Nucleus accumbens (tissue), 56 donors: ENCODE measurements at regions not wholly inside any gene's neighbourhood (a gene's known extent, or its start where the extent isn't known, plus 50 kb on each side); places are given as distances from the start of the nearest gene placed in this dataset.
A peak's percentile ranks its signal among the peaks of the same experiment; 100 is the strongest.

Experiments used
- DNase-seq, 56 donors: peaks; one replicate each; lab custom pipeline; 2025; lab: John Stamatoyannopoulos, UW

DNA sequence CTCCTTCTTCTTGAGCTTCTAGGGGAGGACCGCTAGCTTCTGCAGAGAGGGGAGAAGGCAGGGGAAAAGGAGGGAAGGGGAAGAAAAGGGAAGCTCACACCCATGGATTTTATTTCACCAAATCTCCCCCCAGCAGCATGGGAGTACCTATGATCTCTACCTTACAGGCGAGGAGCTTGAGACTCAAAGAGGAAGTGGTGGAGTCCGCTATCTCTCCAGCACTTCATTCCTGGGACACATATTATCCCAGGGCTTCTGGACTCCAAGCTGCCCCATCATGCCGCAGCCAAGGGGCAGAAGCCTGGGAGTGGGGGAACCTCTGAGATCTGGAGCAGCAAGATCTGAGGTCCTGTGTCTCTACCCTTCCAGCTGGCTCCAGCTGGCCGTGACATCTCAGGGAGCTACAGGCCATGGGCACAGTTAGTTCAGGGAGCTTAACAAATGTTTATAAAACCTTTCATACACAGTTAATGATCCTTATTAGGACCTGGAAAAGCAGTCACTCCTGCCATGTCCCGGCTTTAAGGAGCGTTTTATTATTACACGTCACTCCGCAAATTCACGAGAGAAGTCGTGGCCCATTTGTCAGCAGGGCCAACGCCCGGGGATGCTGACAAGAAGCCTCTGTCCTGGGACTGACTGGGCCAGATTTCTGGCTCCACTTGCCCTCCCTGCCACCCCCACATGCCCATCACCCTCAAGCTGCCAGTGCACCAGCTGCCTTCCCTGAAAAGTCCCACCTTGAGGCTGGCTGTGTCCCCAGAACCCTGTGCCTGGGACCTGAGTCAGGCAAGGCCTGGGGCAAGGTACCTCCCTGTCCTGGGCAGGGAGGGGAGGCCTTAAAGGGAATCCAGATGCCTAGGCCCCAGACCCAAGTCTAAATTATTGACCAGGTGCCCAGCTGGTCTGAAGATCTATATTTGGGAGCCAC lies 132.1 kb upstream of the ZMIZ1 start:
- DNase-seq, result no peak

- DNase-seq, result no peak
Observed at GRCh38 chr10:78937393-78937792, 131.4 kb upstream of the ZMIZ1 start.

GRCh38 chr10:78937800-78938694 lies 130.7 kb upstream of the ZMIZ1 start:
- DNase-seq, result no peak

DNA sequence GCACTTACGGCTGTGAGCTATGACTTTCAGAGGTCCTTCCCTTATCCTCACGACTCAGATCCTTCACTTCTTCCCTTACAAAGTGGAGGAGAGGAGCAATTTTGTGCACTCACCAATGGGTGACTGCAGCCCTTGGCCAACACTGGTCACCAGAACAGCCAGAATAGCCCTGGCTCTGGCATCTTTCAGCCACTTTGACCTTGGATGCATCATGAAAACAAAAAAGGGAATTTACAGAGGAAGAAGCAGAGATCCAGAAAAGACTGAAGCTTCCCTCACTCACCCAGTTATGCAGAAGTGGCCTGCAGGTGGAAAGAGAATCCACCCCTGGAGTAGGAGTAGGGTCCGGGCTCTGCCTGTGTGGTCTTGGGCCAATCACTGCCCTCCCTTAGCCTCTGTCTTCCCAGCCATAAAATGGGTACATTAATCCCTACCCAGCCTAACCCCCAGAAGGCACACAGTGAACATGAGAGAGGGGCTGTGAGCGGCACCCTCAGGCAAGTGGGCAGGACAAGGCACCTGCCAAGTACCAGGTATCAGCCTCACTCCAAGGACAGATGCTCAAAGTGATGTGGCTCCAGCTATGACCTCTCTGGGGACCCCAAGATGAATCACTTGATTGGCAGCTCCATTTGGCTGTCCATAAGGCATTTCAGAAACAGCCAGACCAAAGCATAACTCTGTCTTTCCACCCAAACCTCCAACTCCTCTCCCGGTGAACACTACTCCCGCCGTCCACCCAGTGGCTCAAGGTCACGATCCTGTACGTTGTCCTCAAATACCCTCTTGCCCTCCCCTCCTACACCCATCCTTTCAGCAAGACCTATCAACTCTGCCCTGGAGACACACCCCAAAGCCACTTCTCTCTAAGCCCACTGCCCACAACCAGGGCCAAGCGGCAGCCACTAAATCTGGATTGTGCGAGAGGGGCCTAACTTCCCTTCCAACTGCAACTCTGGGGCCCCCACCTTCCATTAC lies 129.8 kb upstream of the ZMIZ1 start:
- no peak for DNase-seq

DNA sequence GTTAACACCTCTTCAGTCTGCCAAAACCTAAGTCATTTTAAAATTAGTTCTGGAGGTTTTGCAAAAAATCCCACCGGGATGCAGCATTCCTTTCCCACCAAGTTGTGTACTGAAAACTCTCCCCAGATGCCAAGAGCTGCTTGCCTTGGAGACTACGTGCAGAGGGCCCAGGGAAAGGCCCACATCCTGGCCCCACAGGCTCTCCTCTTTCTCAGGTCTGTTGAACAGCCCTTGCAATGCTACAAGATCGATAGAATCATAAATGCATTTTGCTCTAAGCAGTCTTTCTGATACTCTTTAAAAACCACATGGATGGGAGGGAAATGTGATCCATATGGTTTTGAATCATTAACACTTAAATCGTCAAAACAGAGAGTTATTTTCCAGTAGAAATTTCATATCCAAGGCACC lies 126.7 kb upstream of the ZMIZ1 start:
- DNase-seq, result no peak

DNA sequence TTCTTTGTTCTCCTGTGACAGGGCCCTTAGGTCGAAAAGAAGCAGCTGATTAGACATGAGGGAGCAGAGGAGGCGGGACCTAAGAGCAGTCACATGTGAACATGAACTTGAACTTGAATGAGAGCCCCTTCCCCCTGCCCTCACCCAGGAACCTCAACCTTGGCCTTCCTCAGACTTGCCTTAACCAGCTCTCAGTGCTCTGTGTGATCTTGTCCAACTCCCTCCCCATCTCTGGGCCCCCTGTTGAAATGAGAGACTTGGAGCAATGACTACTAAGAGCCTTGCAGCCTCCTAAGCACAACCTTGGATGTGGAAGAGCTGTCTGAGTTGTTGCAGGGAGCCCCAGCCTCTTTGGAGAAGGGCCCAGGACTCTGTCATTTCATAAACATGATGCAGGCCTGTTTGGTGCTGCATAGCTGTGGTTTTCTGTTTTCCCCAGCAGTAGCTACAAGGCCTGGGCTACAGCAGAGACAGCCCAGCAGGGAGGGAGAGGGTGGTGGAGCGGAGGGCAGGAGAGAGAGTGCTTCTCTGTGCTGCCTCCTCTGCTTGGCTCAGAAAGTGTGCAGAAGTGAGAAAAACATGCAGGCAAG lies 123.9 kb upstream of the ZMIZ1 start:
- peak in 5 of 56 donors; percentile 10 to 32 (median 26) for DNase-seq

- DNase-seq, result no peak
Observed at GRCh38 chr10:78945838-78946237, 122.9 kb upstream of the ZMIZ1 start.

DNA sequence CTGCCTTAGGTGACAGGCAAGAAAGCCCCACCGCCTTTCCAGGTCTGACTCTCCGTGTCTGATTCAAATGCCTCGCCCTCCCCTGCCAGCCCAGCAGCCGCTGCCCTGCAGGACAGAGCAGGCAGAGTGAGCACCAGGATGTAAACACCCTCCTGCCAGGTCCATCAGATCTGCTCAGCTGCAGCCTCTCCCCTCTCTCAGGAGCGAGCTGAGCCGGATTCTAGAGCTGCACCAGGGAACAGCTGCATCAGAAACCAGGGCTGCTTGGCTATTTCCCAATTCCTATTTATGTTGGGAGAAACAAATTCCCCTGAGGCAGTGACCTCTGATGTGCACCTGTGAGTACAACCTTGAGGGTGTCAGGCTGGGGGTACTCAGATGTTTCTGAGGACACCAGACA lies 121.5 kb upstream of the ZMIZ1 start:
- DNase-seq, result no peak

GRCh38 chr10:78947733-78948132 lies 121.0 kb upstream of the ZMIZ1 start:
- DNase-seq, result no peak

DNA sequence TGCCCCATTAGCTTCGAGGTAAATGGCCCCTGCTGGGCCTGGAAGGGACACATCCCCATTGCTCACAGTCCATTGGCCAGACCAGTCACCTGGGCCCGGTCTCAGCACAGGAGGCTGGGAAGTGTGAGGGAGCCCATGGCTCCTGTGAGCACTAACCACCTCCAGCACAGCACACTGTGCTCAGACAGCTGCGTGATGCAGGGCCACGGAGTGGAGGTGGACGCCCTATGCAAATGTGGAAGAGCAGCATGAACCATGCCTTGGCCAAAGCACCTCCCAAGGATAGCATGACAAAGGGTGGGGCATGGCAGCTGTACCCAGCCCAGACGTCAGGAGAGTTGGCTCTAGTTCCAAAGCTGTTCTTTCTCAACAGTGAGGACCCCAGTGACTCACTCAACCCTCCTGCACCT lies 120.1 kb upstream of the ZMIZ1 start:
- no peak for DNase-seq

DNA sequence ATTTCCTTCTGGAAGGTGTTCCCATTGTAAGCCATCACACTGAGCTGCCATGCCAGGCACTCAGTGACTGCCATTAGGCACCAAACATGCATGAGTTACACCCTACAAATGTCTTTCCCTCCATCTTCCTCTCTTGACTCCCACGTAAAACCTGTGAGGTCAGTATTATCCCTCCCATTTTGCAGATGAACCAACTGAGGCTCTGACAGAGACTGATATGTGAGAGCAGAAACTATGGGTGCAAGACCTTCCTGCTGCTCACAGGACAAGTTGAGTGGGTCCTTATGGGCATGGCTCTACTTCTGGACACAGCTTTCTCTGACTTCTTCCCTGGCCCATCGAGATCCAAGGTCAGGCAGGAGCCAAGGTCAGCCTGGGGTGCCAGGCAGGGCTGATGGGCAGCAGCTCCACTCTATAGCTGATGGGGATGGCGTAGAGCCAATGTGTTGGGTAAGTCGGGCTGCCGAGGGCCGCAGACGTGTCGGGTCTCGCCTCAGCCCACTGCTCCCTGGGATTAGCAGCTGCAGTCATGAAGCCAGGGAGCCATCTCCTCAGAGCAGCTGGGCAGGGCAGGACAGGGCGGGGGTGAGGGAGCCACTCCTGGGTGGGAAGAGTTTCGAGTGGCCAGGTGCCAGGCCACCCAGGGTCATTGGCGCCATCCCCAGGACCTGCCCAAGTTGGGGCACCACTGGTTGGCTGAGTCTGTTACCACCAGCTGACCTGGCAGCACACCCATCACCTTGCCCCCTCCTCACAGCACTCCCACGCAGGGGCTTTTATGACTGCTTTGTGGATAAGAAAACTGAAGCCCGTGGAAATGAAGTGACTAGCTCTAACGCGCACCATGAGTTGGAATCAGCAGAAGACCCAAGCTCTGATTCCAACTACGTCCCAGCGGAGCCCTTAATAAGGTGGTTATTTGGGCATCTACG lies 117.8 kb upstream of the ZMIZ1 start:
- DNase-seq, result no peak

DNA sequence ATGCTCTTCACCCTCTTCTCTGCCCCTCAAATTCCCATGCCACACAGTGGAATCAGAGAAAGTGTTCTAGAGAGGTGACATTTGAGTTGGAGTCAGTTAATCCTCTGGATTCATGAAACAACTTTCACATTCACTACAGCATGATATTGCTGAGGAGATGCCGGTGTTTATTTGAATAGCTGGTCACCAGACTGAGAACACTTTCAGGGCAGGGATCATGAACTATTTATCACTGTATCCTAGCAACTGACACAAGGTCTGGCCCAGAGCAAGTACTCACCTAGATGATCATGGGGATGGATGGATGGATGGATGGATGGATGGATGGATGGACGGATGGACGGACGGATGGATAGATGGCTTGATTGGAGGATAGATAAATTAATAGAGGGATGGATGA lies 116.7 kb upstream of the ZMIZ1 start:
- no peak for DNase-seq

GRCh38 chr10:78952686-78953085 lies 116.1 kb upstream of the ZMIZ1 start:
- DNase-seq, result no peak

- DNase-seq, result no peak
Observed at GRCh38 chr10:78953113-78953798, 115.5 kb upstream of the ZMIZ1 start.

DNA sequence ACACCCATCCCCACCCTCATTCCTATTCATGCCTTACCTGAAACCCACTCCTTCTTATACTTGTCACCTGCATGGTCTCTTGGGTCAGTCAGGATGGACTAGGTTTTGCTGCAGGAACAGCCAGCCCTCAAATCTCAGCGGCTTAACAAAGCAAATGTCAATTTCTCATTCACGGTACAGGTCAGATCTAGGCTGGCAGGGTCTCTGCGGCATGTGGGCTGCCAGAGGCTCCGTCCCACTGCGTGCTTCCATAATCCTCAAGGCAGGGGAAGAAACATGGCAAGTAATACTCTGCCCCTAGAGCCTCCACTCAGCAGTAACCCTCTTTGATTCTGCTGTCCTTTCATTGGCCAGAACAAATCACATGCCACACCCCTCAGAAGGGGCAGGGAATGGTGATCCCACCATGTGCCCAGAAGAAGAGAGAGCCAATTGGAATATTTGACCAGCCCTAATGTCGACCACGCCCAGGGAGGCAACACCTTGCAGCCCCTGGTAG lies 114.9 kb upstream of the ZMIZ1 start:
- DNase-seq, result no peak

DNA sequence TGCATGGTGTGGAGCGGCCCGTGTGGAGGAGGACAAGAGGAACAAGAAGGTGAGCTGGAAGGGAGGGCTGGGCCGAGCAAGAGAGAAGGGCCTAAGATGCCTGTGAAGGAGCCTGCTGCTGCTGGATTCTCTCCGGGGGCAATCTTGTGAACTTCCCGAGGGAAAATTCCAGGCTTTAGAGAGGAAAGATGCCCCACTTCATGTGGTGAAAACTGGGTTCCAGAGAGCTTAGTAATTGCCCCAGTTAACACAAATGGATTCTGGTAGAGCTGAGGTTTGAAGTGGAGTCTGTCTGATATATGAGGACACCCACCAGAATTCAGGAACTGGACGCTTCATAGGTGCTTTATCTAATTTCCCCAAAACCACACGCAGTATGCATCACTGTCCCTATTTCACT lies 114.1 kb upstream of the ZMIZ1 start:
- DNase-seq, result no peak

DNA sequence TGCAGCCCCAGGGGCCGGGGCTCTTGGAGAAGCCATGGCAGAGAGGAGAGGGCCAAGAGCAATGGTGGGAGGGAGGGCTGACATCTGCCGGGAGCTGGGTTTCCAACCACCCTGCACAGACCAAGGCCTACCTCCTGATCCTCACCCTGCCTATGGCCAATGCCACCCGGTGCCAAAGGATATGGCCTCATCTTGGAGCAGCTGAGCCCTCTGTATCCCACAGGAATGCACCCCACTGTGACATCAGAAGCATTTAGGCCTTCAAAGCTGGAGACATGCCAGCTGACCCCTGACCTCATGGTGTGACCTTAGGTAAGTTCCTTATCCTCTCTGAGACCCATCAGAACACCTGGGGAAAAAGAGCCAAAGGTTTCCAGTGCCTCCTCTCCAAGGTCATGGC lies 113.6 kb upstream of the ZMIZ1 start:
- DNase-seq, result no peak

DNA sequence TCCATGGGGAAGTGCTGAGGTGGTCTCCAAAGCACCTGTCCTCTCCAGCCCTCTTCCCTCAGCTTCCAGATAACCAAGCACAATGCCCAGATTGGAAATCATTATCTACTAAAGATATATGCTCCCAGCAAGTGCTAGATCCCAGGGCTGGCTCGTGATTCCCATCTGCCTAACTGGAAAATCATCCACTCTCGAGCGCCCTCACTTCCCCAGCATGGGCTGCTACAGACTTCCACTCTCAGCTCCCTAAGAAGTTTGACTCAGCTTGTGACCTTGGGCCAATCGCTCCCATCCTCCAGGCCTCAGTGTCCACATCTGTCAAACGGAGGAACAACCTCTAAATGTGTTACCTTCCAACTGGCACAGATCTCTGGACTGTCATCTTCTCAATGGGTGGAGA lies 112.4 kb upstream of the ZMIZ1 start:
- no peak for DNase-seq
